ENCODE measurements at regions not wholly inside any gene's neighbourhood (a gene's known extent, or its start where the extent isn't known, plus 50 kb on each side); places are given as distances from the start of the nearest gene placed in this dataset.

GRCh38 chr12:115694564-115694963, 582.9 kb downstream of the MED13L start:
- no peak for DNase-seq
- Mint-ChIP-seq H3K4me3 (no peak overlapping the region), H3K27ac (no peak overlapping the region)

GRCh38 chr12:115693970-115694369, 583.5 kb downstream of the MED13L start:
- TF ChIP-seq CTCF (IDR thresholded peaks at IDR 0.05), result no peak
- Mint-ChIP-seq H3K4me3 (no peak overlapping the region), H3K27me3 (ENCODE audit: insufficient read depth) (peaks cover 13% of the 10 kb centered on the region), H3K36me3 (ENCODE audit: low read depth) (no peaks in the 10 kb centered on the region), H3K9me3 (no peaks in the 10 kb centered on the region), H3K27ac (no peak overlapping the region), H3K4me1 (ENCODE audit: low read depth) (no peaks in the 10 kb centered on the region)
- DNase-seq, result no peak

More at GRCh38 chr12:115694564-115694963, 582.9 kb downstream of the MED13L start:
- Mint-ChIP-seq H3K36me3 (ENCODE audit: low read depth) (no peaks in the 10 kb centered on the region), H3K9me3 (no peaks in the 10 kb centered on the region), H3K27me3 (ENCODE audit: insufficient read depth) (peaks cover 13% of the 10 kb centered on the region), H3K4me1 (ENCODE audit: low read depth) (no peaks in the 10 kb centered on the region)
- no peak for TF ChIP-seq CTCF (IDR thresholded peaks at IDR 0.05)

- H3K36me3 Mint-ChIP-seq (ENCODE audit: low read depth), result no peaks in the 10 kb centered on the region
These were observed 586.4 kb downstream of the MED13L start for GRCh38 chr12:115691123-115691522.

GRCh38 chr12:115687094-115687493, 590.4 kb downstream of the MED13L start:
- H3K9me3 Mint-ChIP-seq, result no peaks in the 10 kb centered on the region
- DNase-seq, result no peak
- H3K4me3 Mint-ChIP-seq, result no peak overlapping the region

More at GRCh38 chr12:115691123-115691522, 586.4 kb downstream of the MED13L start:
- no peaks in the 10 kb centered on the region for H3K9me3 Mint-ChIP-seq
- H3K4me1 Mint-ChIP-seq (ENCODE audit: low read depth), result no peaks in the 10 kb centered on the region
- H3K27me3 Mint-ChIP-seq (ENCODE audit: insufficient read depth), result peaks cover 23% of the 10 kb centered on the region
- DNase-seq, result no peak
- no peak for TF ChIP-seq CTCF (IDR thresholded peaks at IDR 0.05)
- no peak overlapping the region for H3K4me3 Mint-ChIP-seq
- H3K27ac Mint-ChIP-seq, result no peak overlapping the region

GRCh38 chr12:115683240-115683780, 594.2 kb downstream of the MED13L start:
- no peak for TF ChIP-seq CTCF (IDR thresholded peaks at IDR 0.05)
- Mint-ChIP-seq H3K4me1 (ENCODE audit: low read depth) (peaks cover 8% of the 10 kb centered on the region; the same call in 1 of the 2 replicates), H3K36me3 (ENCODE audit: low read depth) (no peaks in the 10 kb centered on the region)

More at GRCh38 chr12:115687094-115687493, 590.4 kb downstream of the MED13L start:
- Mint-ChIP-seq H3K36me3 (ENCODE audit: low read depth) (no peaks in the 10 kb centered on the region), H3K27ac (no peak overlapping the region), H3K27me3 (ENCODE audit: insufficient read depth) (peaks cover 20% of the 10 kb centered on the region), H3K4me1 (ENCODE audit: low read depth) (peaks cover 8% of the 10 kb centered on the region; the same call in 1 of the 2 replicates)
- no peak for TF ChIP-seq CTCF (IDR thresholded peaks at IDR 0.05)

More at GRCh38 chr12:115683240-115683780, 594.2 kb downstream of the MED13L start:
- Mint-ChIP-seq H3K9me3 (no peaks in the 10 kb centered on the region), H3K4me3 (no peak overlapping the region), H3K27ac (no peak overlapping the region), H3K27me3 (ENCODE audit: insufficient read depth) (peaks cover 10% of the 10 kb centered on the region)
- no peak for DNase-seq
